Endothelial cell of umbilical vein (primary cell): ENCODE measurements at regions not wholly inside any gene's neighbourhood (a gene's known extent, or its start where the extent isn't known, plus 50 kb on each side); places are given as distances from the start of the nearest gene placed in this dataset.

ENCODE experiments used
- BruUV-seq: library from RNA; stranded (reverse); fragments of 400-500 nt; replicated peaks from 2 replicates; lab custom pipeline; 2021; lab: Mats Ljungman, UMichigan
- CTCF ChIA-PET: fragments of 300-600, 350-600 bp; sonication (Branson Sonifier 250); formaldehyde crosslinking; loops from one replicate; lab custom pipeline; 2021; ENCODE audit warnings: antibody characterized with exemption, inconsistent platforms; lab: Charles Lee
- POLR2A ChIA-PET: fragments of 300-600, 350-600 bp; sonication (Branson Sonifier 250); formaldehyde crosslinking; loops from one replicate; lab custom pipeline; 2021; ENCODE audit warnings: antibody characterized with exemption, inconsistent platforms; lab: Charles Lee
- DNase-seq: peaks from one replicate; pipeline ENCODE4 v3.0.0-alpha.2; 2011; ENCODE audit warnings: low read depth, low spot score
- FAIRE-seq: peaks from 2 replicates; lab custom pipeline; 2011; peaks lifted over from hg19 to GRCh38; lab: Jason Lieb, UNC
- H2AFZ ChIP-seq: 2 replicates; pipeline ENCODE4 v1.6.0; 2012; ENCODE audit warnings: low read depth, low read length, control low read depth, inconsistent platforms
- H3K27ac ChIP-seq: 2 replicates; pipeline ENCODE4 v1.5.1; 2011; ENCODE audit warnings: low read depth, mild to moderate bottlenecking, control low read depth, low read length, moderate library complexity; ENCODE audit not compliant: insufficient read depth
- H3K27me3 ChIP-seq, 2 experiments: 2 replicates each; pipeline versions ENCODE4 v1.6.0 to v1.6.1; 2011; ENCODE audit warnings: low read length in 2 of 2, mixed read lengths in 1 of 2; ENCODE audit not compliant: control insufficient read depth in 2 of 2, insufficient read depth in 2 of 2
- H3K36me3 ChIP-seq, 2 experiments: 2 replicates in 1 of 2; 3 replicates in 1 of 2; pipeline ENCODE4 v1.5.1; 2011; ENCODE audit warnings: low read length in 2 of 2, mild to moderate bottlenecking in 1 of 2, moderate library complexity in 1 of 2; ENCODE audit not compliant: control insufficient read depth in 2 of 2, insufficient read depth in 2 of 2; ENCODE audit errors: extremely low read depth in 1 of 2
- H3K4me1 ChIP-seq: 3 replicates; pipeline ENCODE4 v1.5.1; 2011; ENCODE audit warnings: mild to moderate bottlenecking, low read length; ENCODE audit not compliant: control insufficient read depth, insufficient read depth; ENCODE audit errors: extremely low read depth
- H3K4me2 ChIP-seq: 2 replicates; pipeline ENCODE4 v1.6.1; 2011; ENCODE audit warnings: low read length, control low read depth, mixed read lengths; ENCODE audit not compliant: insufficient read depth
- H3K4me3 ChIP-seq, 3 experiments: fragments of 200-600 bp in 1 of 3; sonication (generic), shearing (Covaris generic) in 1 of 3; replicated peaks in 1 of 3; 2 replicates each; pipeline ENCODE4 v1.5.1; 2011 to 2016; ENCODE audit warnings: control low read depth in 3 of 3, low read length in 3 of 3, mild to moderate bottlenecking in 2 of 3, inconsistent platforms in 1 of 3, low read depth in 1 of 3, moderate library complexity in 1 of 3; ENCODE audit not compliant: insufficient read depth in 1 of 3
- H3K79me2 ChIP-seq: 2 replicates; pipeline ENCODE4 v1.6.0; 2012; ENCODE audit warnings: low read length, inconsistent platforms; ENCODE audit not compliant: control insufficient read depth, insufficient read depth
- H3K9ac ChIP-seq: replicated peaks from 2 replicates; pipeline ENCODE3; 2011; ENCODE audit warnings: low read length, control low read depth; ENCODE audit not compliant: insufficient read depth; ENCODE audit errors: extremely low read depth
- H3K9me1 ChIP-seq: replicated peaks from 3 replicates; pipeline ENCODE4 v1.6.0; 2011; ENCODE audit warnings: mild to moderate bottlenecking, low read length; ENCODE audit not compliant: control insufficient read depth, insufficient read depth; ENCODE audit errors: extremely low read depth
- H3K9me3 ChIP-seq: replicated peaks from 2 replicates; pipeline ENCODE4 v1.5.1; 2012; ENCODE audit warnings: low read length, inconsistent platforms; ENCODE audit not compliant: control insufficient read depth, insufficient read depth
- H4K20me1 ChIP-seq: replicated peaks from 2 replicates; pipeline ENCODE3; 2011; ENCODE audit warnings: mild to moderate bottlenecking, low read length; ENCODE audit not compliant: control insufficient read depth, insufficient read depth; ENCODE audit errors: extremely low read depth
- CTCF ChIP-seq, 2 donors: IDR thresholded peaks; 1 replicate in 1 of 2; 2 replicates in 1 of 2; pipeline ENCODE4 v1.5.1; 2011; ENCODE audit warnings: low read length in 2 of 2, mild to moderate bottlenecking in 2 of 2, moderate library complexity in 2 of 2, control low read depth in 1 of 2, inconsistent platforms in 1 of 2, low read depth in 1 of 2; ENCODE audit not compliant: insufficient read depth in 1 of 2; ENCODE audit errors: extremely low read depth in 1 of 2
- EZH2 ChIP-seq: IDR thresholded peaks from 2 replicates; pipeline ENCODE4 v1.6.1; 2012; ENCODE audit warnings: borderline replicate concordance, low read depth, mild to moderate bottlenecking, moderate library complexity, low read length, inconsistent platforms; ENCODE audit not compliant: severe bottlenecking
- FOS ChIP-seq: IDR thresholded peaks from 2 replicates; pipeline ENCODE4 v1.6.1; 2011; ENCODE audit warnings: mild to moderate bottlenecking, low read length, moderate library complexity, borderline replicate concordance; ENCODE audit not compliant: insufficient read depth
- GATA2 ChIP-seq: IDR thresholded peaks from 2 replicates; pipeline ENCODE4 v1.7.0; 2011; ENCODE audit warnings: low read depth, mild to moderate bottlenecking, moderate library complexity, mixed read lengths, low read length; ENCODE audit not compliant: insufficient read length, insufficient read depth
- JUN ChIP-seq: IDR thresholded peaks from 2 replicates; pipeline ENCODE4 v1.6.1; 2011; ENCODE audit warnings: borderline replicate concordance, low read depth; ENCODE audit not compliant: insufficient read length, insufficient read depth
- MAX ChIP-seq: IDR thresholded peaks from 2 replicates; pipeline ENCODE4 v1.6.1; 2011; ENCODE audit not compliant: insufficient read depth, insufficient read length
- MYC ChIP-seq: IDR thresholded peaks from one replicate; pipeline ENCODE4 v1.6.1; 2011; ENCODE audit warnings: mild to moderate bottlenecking, low read depth, low read length
- POLR2A ChIP-seq: IDR thresholded peaks from 2 replicates; pipeline ENCODE4 v1.6.1; 2012; ENCODE audit warnings: low read depth, mild to moderate bottlenecking, control low read depth, low read length
- POLR2AphosphoS5 ChIP-seq: IDR thresholded peaks from 2 replicates; pipeline ENCODE4 v1.6.1; 2012; ENCODE audit warnings: low read depth, mild to moderate bottlenecking, control low read depth, low read length, moderate library complexity; ENCODE audit not compliant: insufficient read depth
- dilution Hi-C: fragments of 300-500 bp; cut with MboI; formaldehyde crosslinking; loops from one replicate; pipeline ENCODE4 v1.15.0; 2019; ENCODE audit warnings: low sequenced_read_pairs; ENCODE audit not compliant: extremely low pct_ligation_motif_present
- intact Hi-C: fragments of 100-400 bp; cut with micrococcal nuclease; formaldehyde crosslinking; loops from one replicate; pipeline ENCODE4 v1.10.0; 2022

- Histone ChIP-seq H3K9ac (peak overlapping the region; percentile 91), H2AFZ (no peak overlapping the region), H3K9me3 (no peaks in the 10 kb centered on the region), H3K79me2 (no peaks in the 10 kb centered on the region), H4K20me1 (no peaks in the 10 kb centered on the region), H3K9me1 (no peaks in the 10 kb centered on the region), H3K27me3 (no peaks in the 10 kb centered on the region), H3K4me1 (peaks cover 46% of the 10 kb centered on the region), H3K27ac (peak overlapping the region; percentile 100), H3K4me3 (peak overlapping the region in 1 of 3 experiments; percentile 29), H3K4me2 (peak overlapping the region; percentile 87), H3K36me3 (no peaks in the 10 kb centered on the region)
- no TSS peak for BruUV-seq
- dilution Hi-C loops: no loop called here
- FAIRE-seq (peak; percentile 82), DNase-seq (peak; percentile 88)
- CTCF ChIA-PET: interaction anchor here (1.0 to 2.6 kb wide), 7 partner anchors 12 to 154 kb away, joined by 3 to 8 read pairs (median 3); no protein-coding TSS in a partner anchor
- POLR2A ChIA-PET: no interaction called here
- TF ChIP-seq FOS (peak; percentile 69), MAX (no peak), EZH2 (no peak), JUN (peak; percentile 84), POLR2AphosphoS5 (peak; percentile 33), CTCF (IDR thresholded peaks at IDR 0.05; ENCODE audit: extremely low read depth in 1 of 2, insufficient read depth in 1 of 2, low read depth in 1 of 2, low read length in 2 of 2) (no peak), POLR2A (no peak), MYC (no peak), GATA2 (peak; percentile 50)
- intact Hi-C loops: loop anchor here (1.0 to 5.0 kb wide), 5 partner anchors 22 to 174 kb away; no protein-coding TSS in a partner anchor
These were observed 97.4 kb upstream of the ADGRL2 start for GRCh38 chr1:81703391-81703755.
